GM12878 (cell line): ENCODE measurements at regions not wholly inside any gene's neighbourhood (a gene's known extent, or its start where the extent isn't known, plus 50 kb on each side); places are given as distances from the start of the nearest gene placed in this dataset.

Experiments used
- ATAC-seq: fragments of 200-7000 bp; cut with Tn5 transposase; 3 replicates; pipeline ENCODE4 v1.9.1; 2020; ENCODE audit warnings: mild to moderate bottlenecking, moderate library complexity
- BruUV-seq: library from RNA; stranded (reverse); fragments of 400-500 nt; replicated peaks from 2 replicates; lab custom pipeline; 2021; lab: Mats Ljungman, UMichigan
- CTCF ChIA-PET: fragments of 300-600 bp; sonication (Branson Sonifier 250); formaldehyde crosslinking; extraction: SDS; loops from one replicate; lab custom pipeline; 2021; ENCODE audit warnings: inconsistent platforms; lab: Yijun Ruan, JAX
- POLR2A ChIA-PET: fragments of 350-600 bp; formaldehyde crosslinking; extraction: SDS; loops from one replicate; lab custom pipeline; 2021; ENCODE audit warnings: inconsistent platforms; lab: Charles Lee
- RAD21 ChIA-PET: fragments of 300-600 bp; sonication (Branson Sonifier 250); formaldehyde crosslinking; loops from one replicate; lab custom pipeline; 2023; ENCODE audit warnings: antibody characterized with exemption; ENCODE audit not compliant: unreplicated experiment; lab: Charles Lee
- SMC1A ChIA-PET: fragments of 300-600 bp; sonication (Branson Sonifier 250); formaldehyde crosslinking; loops from one replicate; lab custom pipeline; 2023; ENCODE audit not compliant: unreplicated experiment, uncharacterized antibody; lab: Charles Lee
- DNase-seq: peaks from one replicate; pipeline ENCODE4 v3.0.0-alpha.2; 2011; ENCODE audit warnings: low read depth, low spot score
- FAIRE-seq: peaks from 3 replicates; lab custom pipeline; 2011; peaks lifted over from hg19 to GRCh38; lab: Jason Lieb, UNC
- H2AFZ ChIP-seq: 2 replicates; pipeline ENCODE4 v1.6.0; 2011; ENCODE audit warnings: low read depth, low read length, control low read depth; ENCODE audit not compliant: control insufficient read depth
- H3K27ac ChIP-seq: 2 replicates; pipeline ENCODE4 v1.5.1; 2011; ENCODE audit warnings: control low read depth; ENCODE audit not compliant: control insufficient read depth, insufficient read depth
- H3K27me3 ChIP-seq, 2 experiments: replicated peaks in 1 of 2; 2 replicates each; pipeline versions ENCODE4 v1.6.0 to v1.6.1; 2011; ENCODE audit warnings: low read length in 1 of 2; ENCODE audit not compliant: control insufficient read depth in 2 of 2, insufficient read depth in 2 of 2
- H3K36me3 ChIP-seq, 2 experiments: 2 replicates each; pipeline ENCODE4 v1.5.1; 2011; ENCODE audit warnings: low read length in 1 of 2; ENCODE audit not compliant: control insufficient read depth in 2 of 2, insufficient read depth in 2 of 2
- H3K4me1 ChIP-seq: 2 replicates; pipeline ENCODE4 v1.6.1; 2011; ENCODE audit warnings: mild to moderate bottlenecking, low read length, moderate library complexity, mixed read lengths; ENCODE audit not compliant: control insufficient read depth, insufficient read depth
- H3K4me2 ChIP-seq: 2 replicates; pipeline ENCODE4 v1.6.0; 2011; ENCODE audit warnings: control low read depth; ENCODE audit not compliant: control insufficient read depth, insufficient read depth
- H3K4me3 ChIP-seq: fragments of 200-600 bp; sonication (generic); 2 replicates; pipeline ENCODE4 v1.5.1; 2016
- H3K79me2 ChIP-seq: 2 replicates; pipeline ENCODE4 v1.6.0; 2011; ENCODE audit warnings: low read length; ENCODE audit not compliant: control insufficient read depth, insufficient read depth
- H3K9ac ChIP-seq: 2 replicates; pipeline ENCODE4 v1.8.0; 2011; ENCODE audit warnings: low read length, control low read depth, mixed read lengths; ENCODE audit not compliant: control insufficient read depth, insufficient read depth
- H3K9me3 ChIP-seq: replicated peaks from 3 replicates; pipeline ENCODE4 v1.5.1; 2011; ENCODE audit warnings: mild to moderate bottlenecking, low read length; ENCODE audit not compliant: control insufficient read depth, insufficient read depth
- H4K20me1 ChIP-seq: 2 replicates; pipeline ENCODE4 v1.6.0; 2011; ENCODE audit not compliant: control insufficient read depth, insufficient read depth
- CBX5 ChIP-seq: sonication (generic); IDR thresholded peaks from 2 replicates; pipeline ENCODE4 v1.6.1; 2016; ENCODE audit warnings: low read depth, moderate library complexity, mild to moderate bottlenecking, inconsistent platforms
- CHD4 ChIP-seq: fragments of 200-600 bp; sonication (generic); IDR thresholded peaks from 2 replicates; pipeline ENCODE4 v1.6.1; 2016; ENCODE audit warnings: mild to moderate bottlenecking
- CREB1 ChIP-seq: IDR thresholded peaks from 2 replicates; pipeline ENCODE4 v1.6.1; 2012; ENCODE audit warnings: low read depth, mild to moderate bottlenecking, inconsistent platforms
- EED ChIP-seq: sonication (generic); IDR thresholded peaks from 2 replicates; pipeline ENCODE4 v1.6.1; 2016; ENCODE audit warnings: antibody characterized with exemption, low read depth
- EP300 ChIP-seq, 2 experiments: fragments of 150-350 bp in 1 of 2; IDR thresholded peaks; 2 replicates each; pipeline ENCODE4 v1.6.1; 2011 to 2012; ENCODE audit warnings: low read depth in 2 of 2, low read length in 2 of 2, borderline replicate concordance in 1 of 2, improper control_type of control experiment in 1 of 2, inconsistent platforms in 1 of 2; ENCODE audit not compliant: control insufficient read depth in 1 of 2
- GATAD2B ChIP-seq: fragments of 450-650 bp; conservative IDR thresholded peaks from 2 replicates; pipeline ENCODE4 v1.6.1; 2017; ENCODE audit warnings: low read depth, mild to moderate bottlenecking, moderate library complexity
- KAT2A ChIP-seq: conservative IDR thresholded peaks from 2 replicates; pipeline ENCODE4 v1.6.1; 2011; ENCODE audit warnings: low read depth, low read length; ENCODE audit not compliant: control insufficient read depth
- MTA3 ChIP-seq: IDR thresholded peaks from 2 replicates; pipeline ENCODE4 v1.6.1; 2012; ENCODE audit warnings: low read length, inconsistent platforms, borderline replicate concordance
- PML ChIP-seq: IDR thresholded peaks from 2 replicates; pipeline ENCODE4 v1.6.1; 2012; ENCODE audit warnings: low read length, inconsistent platforms
- RB1 ChIP-seq: fragments of 450-650 bp; formaldehyde crosslinking; IDR thresholded peaks from 2 replicates; pipeline ENCODE4 v1.6.1; 2017; ENCODE audit warnings: mild to moderate bottlenecking, borderline replicate concordance
- SIX5 ChIP-seq: IDR thresholded peaks from 2 replicates; pipeline ENCODE4 v1.6.1; 2011; ENCODE audit warnings: mild to moderate bottlenecking, low read depth, low read length, moderate library complexity; ENCODE audit not compliant: severe bottlenecking
- SPI1 ChIP-seq: IDR thresholded peaks from 2 replicates; pipeline ENCODE4 v1.6.1; 2011; ENCODE audit warnings: low read depth, mild to moderate bottlenecking, low read length, moderate library complexity, borderline replicate concordance; ENCODE audit not compliant: insufficient read depth
- TBL1XR1 ChIP-seq: IDR thresholded peaks from 2 replicates; pipeline ENCODE4 v1.6.1; 2012; ENCODE audit warnings: low read depth, low read length, improper control_type of control experiment
- WRNIP1 ChIP-seq: IDR thresholded peaks from 2 replicates; pipeline ENCODE4 v1.6.1; 2011; ENCODE audit warnings: low read depth, low read length, improper control_type of control experiment, borderline replicate concordance
- ZSCAN29 ChIP-seq: fragments of 450-650 bp; IDR thresholded peaks from 2 replicates; pipeline ENCODE4 v1.6.1; 2017; ENCODE audit warnings: mild to moderate bottlenecking, moderate library complexity
- WGBS: methylation state at CpG from one replicate; pipeline ENCODE4 v1.1.6; 2016; ENCODE audit warnings: low lambda C conversion rate; ENCODE audit not compliant: insufficient replicate concordance, insufficient coverage; ENCODE audit errors: missing lambda C conversion rate; 5-methylcytosine and 5-hydroxymethylcytosine counted together
- in situ Hi-C: fragments of 300-500 bp; cut with MboI; formaldehyde crosslinking; loops from 9 replicates; pipeline ENCODE4 v1.14.3; 2018; ENCODE audit warnings: mixed read lengths
- intact Hi-C: fragments of 100-400 bp; cut with micrococcal nuclease; formaldehyde crosslinking; loops from one replicate; pipeline ENCODE4 v1.14.2; 2022; ENCODE audit not compliant: unreplicated experiment

- TF ChIP-seq SPI1: no peak
- TF ChIP-seq PML: no peak
- TF ChIP-seq ZSCAN29: no peak
- TF ChIP-seq, all 136 proteins: peak for 0
These were observed 174.7 kb upstream of the MTNR1B start (continued) for GRCh38 chr11:92794783-92795182.

DNA sequence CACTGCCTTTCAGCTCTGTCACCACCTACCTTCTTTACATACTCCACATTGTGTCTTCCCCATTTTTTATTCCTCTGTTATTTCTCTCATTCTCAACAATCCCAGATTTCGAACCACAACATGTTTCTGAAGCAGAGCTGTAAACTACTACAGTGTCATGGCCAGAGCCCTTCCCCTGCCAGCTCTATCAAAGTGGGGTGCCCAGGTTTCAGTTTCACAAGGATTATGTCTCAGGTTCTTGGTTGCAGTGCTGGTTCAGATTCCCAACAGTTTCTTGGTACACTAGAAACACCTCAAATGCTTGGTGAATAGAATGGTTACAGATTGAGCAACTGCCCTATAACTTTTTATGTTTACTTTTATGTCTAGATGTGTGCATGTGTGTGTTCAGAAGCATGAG lies 172.7 kb upstream of the MTNR1B start:
- 0% methylated on average over 1 of the region's 1 CpG for WGBS
- in situ Hi-C loops (no loop called here), intact Hi-C loops (no loop called here)
- Histone ChIP-seq H4K20me1 (no peaks in the 10 kb centered on the region), H3K4me2 (no peak overlapping the region), H3K79me2 (no peaks in the 10 kb centered on the region), H3K4me3 (no peak overlapping the region), H3K27ac (no peak overlapping the region), H2AFZ (no peak overlapping the region), H3K9ac (no peak overlapping the region), H3K36me3 (no peaks in the 10 kb centered on the region), H3K4me1 (no peaks in the 10 kb centered on the region), H3K9me3 (no peaks in the 10 kb centered on the region), H3K27me3 (peaks cover 0 to 1% of the 10 kb centered on the region in 2 experiments; a peak in 1 of 4 replicates)
- BruUV-seq: no TSS peak
- POLR2A ChIA-PET: no interaction called here
- SMC1A ChIA-PET: no interaction called here
- FAIRE-seq (no peak), DNase-seq (no peak), ATAC-seq (no peak)
- CTCF ChIA-PET: no interaction called here
- no peak for TF ChIP-seq GATAD2B
- no peak for TF ChIP-seq RB1
- TF ChIP-seq SIX5: no peak
- TF ChIP-seq EP300 (IDR thresholded peaks at IDR 0.05; ENCODE audit: borderline replicate concordance in 1 of 2, control insufficient read depth in 1 of 2, low read depth in 2 of 2, low read length in 2 of 2): no peak
- no peak for TF ChIP-seq CHD4
- TF ChIP-seq WRNIP1: no peak
- no peak for TF ChIP-seq CBX5
- TF ChIP-seq CREB1: no peak
- no peak for TF ChIP-seq EED
- no peak for TF ChIP-seq TBL1XR1
- no peak for TF ChIP-seq MTA3
- no peak for TF ChIP-seq KAT2A
- RAD21 ChIA-PET: no interaction called here
